DND-41 (cell line): ENCODE measurements at regions not wholly inside any gene's neighbourhood (a gene's known extent, or its start where the extent isn't known, plus 50 kb on each side); places are given as distances from the start of the nearest gene placed in this dataset.
A peak's percentile ranks its signal among the peaks of the same experiment; 100 is the strongest.

Experiments used
- ATAC-seq: fragments of 200-7000 bp; cut with Tn5 transposase; 3 replicates; pipeline ENCODE4 v1.9.1; 2021; ENCODE audit warnings: low read depth; ENCODE audit not compliant: insufficient read depth
- DNase-seq: peaks from one replicate; pipeline ENCODE4 v3.0.0-alpha.2; 2020
- H2AFZ ChIP-seq: 2 replicates; pipeline ENCODE4 v1.6.0; 2012; ENCODE audit warnings: low read depth, low read length
- H3K27ac ChIP-seq: 2 replicates; pipeline ENCODE4 v1.5.1; 2012; ENCODE audit warnings: low read length, inconsistent platforms
- H3K27me3 ChIP-seq: fragments of 200-600 bp; sonication (generic); 2 replicates; pipeline ENCODE4 v1.6.0; 2012; ENCODE audit warnings: low read length, mild to moderate bottlenecking, inconsistent platforms; ENCODE audit not compliant: insufficient read depth, poor library complexity
- H3K36me3 ChIP-seq: 2 replicates; pipeline ENCODE4 v1.5.1; 2012; ENCODE audit warnings: low read length, inconsistent platforms; ENCODE audit not compliant: insufficient read depth
- H3K4me1 ChIP-seq: 2 replicates; pipeline ENCODE4 v1.5.1; 2012; ENCODE audit warnings: mild to moderate bottlenecking, low read length; ENCODE audit not compliant: insufficient read depth
- H3K4me2 ChIP-seq: 2 replicates; pipeline ENCODE4 v1.6.0; 2012; ENCODE audit warnings: mild to moderate bottlenecking, moderate library complexity, low read length, inconsistent platforms; ENCODE audit not compliant: insufficient read depth
- H3K4me3 ChIP-seq, 2 experiments: fragments of 200-600 bp in 1 of 2; shearing (Covaris generic) in 1 of 2; 2 replicates each; pipeline ENCODE4 v1.5.1; 2012 to 2016; ENCODE audit warnings: inconsistent platforms in 2 of 2, low read length in 2 of 2, mild to moderate bottlenecking in 2 of 2, low read depth in 1 of 2, moderate library complexity in 1 of 2
- H3K79me2 ChIP-seq: 2 replicates; pipeline ENCODE4 v1.6.0; 2012; ENCODE audit warnings: low read length, inconsistent platforms; ENCODE audit not compliant: insufficient read depth
- H3K9ac ChIP-seq: 2 replicates; pipeline ENCODE4 v1.6.0; 2012; ENCODE audit warnings: low read depth, mild to moderate bottlenecking, inconsistent platforms, low read length, moderate library complexity
- H3K9me3 ChIP-seq: 2 replicates; pipeline ENCODE4 v1.5.1; 2012; ENCODE audit warnings: low read length, moderate library complexity, mild to moderate bottlenecking, inconsistent platforms; ENCODE audit not compliant: insufficient read depth, severe bottlenecking
- H4K20me1 ChIP-seq: 2 replicates; pipeline ENCODE4 v1.6.0; 2012; ENCODE audit warnings: low read length; ENCODE audit not compliant: insufficient read depth
- EZH2 ChIP-seq: IDR thresholded peaks from 3 replicates; pipeline ENCODE4 v1.6.1; 2012; ENCODE audit warnings: borderline replicate concordance, low read depth, mild to moderate bottlenecking, moderate library complexity, low read length, inconsistent platforms; ENCODE audit not compliant: severe bottlenecking
- TF ChIP-seq, protein P1 (sequence below): IDR thresholded peaks from 2 replicates; pipeline ENCODE4 v1.5.1; 2012; ENCODE audit warnings: borderline replicate concordance, low read length, moderate library complexity, mild to moderate bottlenecking; ENCODE audit not compliant: poor library complexity, severe bottlenecking; ENCODE audit errors: extremely low read depth

GRCh38 chr13:42373048-42373812 lies 101.3 kb downstream of the AKAP11 start:
- no peak for TF ChIP-seq EZH2
- TF ChIP-seq, protein P1, sequence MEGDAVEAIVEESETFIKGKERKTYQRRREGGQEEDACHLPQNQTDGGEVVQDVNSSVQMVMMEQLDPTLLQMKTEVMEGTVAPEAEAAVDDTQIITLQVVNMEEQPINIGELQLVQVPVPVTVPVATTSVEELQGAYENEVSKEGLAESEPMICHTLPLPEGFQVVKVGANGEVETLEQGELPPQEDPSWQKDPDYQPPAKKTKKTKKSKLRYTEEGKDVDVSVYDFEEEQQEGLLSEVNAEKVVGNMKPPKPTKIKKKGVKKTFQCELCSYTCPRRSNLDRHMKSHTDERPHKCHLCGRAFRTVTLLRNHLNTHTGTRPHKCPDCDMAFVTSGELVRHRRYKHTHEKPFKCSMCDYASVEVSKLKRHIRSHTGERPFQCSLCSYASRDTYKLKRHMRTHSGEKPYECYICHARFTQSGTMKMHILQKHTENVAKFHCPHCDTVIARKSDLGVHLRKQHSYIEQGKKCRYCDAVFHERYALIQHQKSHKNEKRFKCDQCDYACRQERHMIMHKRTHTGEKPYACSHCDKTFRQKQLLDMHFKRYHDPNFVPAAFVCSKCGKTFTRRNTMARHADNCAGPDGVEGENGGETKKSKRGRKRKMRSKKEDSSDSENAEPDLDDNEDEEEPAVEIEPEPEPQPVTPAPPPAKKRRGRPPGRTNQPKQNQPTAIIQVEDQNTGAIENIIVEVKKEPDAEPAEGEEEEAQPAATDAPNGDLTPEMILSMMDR, result no peak
- H3K36me3 ChIP-seq, result no peaks in the 10 kb centered on the region
- H2AFZ ChIP-seq, result no peak overlapping the region
- no peaks in the 10 kb centered on the region for H3K9me3 ChIP-seq
- no peak for ATAC-seq
- H3K4me2 ChIP-seq, result no peak overlapping the region
- H4K20me1 ChIP-seq, result no peaks in the 10 kb centered on the region
- no peak overlapping the region for H3K4me3 ChIP-seq
- peaks cover 21% of the 10 kb centered on the region for H3K4me1 ChIP-seq
- DNase-seq, result no peak
- H3K9ac ChIP-seq, result no peak overlapping the region
- H3K79me2 ChIP-seq, result no peaks in the 10 kb centered on the region
- H3K27ac ChIP-seq, result no peak overlapping the region
- no peaks in the 10 kb centered on the region for H3K27me3 ChIP-seq

GRCh38 chr13:42375663-42376062 lies 103.7 kb downstream of the AKAP11 start:
- H3K4me3 ChIP-seq, result no peak overlapping the region
- DNase-seq (no peak), ATAC-seq (peak; percentile 52; the same call in 1 of the 3 replicates)
- H2AFZ ChIP-seq, result no peak overlapping the region
- H3K79me2 ChIP-seq, result no peaks in the 10 kb centered on the region
- no peak overlapping the region for H3K27ac ChIP-seq
- H3K36me3 ChIP-seq, result no peaks in the 10 kb centered on the region
- H3K27me3 ChIP-seq, result no peaks in the 10 kb centered on the region
- no peaks in the 10 kb centered on the region for H4K20me1 ChIP-seq
- H3K9me3 ChIP-seq, result no peaks in the 10 kb centered on the region
- peaks cover 30% of the 10 kb centered on the region for H3K4me1 ChIP-seq
- no peak for TF ChIP-seq EZH2
- TF ChIP-seq, protein P1, result no peak
- H3K4me2 ChIP-seq, result no peak overlapping the region
- H3K9ac ChIP-seq, result no peak overlapping the region

DNA sequence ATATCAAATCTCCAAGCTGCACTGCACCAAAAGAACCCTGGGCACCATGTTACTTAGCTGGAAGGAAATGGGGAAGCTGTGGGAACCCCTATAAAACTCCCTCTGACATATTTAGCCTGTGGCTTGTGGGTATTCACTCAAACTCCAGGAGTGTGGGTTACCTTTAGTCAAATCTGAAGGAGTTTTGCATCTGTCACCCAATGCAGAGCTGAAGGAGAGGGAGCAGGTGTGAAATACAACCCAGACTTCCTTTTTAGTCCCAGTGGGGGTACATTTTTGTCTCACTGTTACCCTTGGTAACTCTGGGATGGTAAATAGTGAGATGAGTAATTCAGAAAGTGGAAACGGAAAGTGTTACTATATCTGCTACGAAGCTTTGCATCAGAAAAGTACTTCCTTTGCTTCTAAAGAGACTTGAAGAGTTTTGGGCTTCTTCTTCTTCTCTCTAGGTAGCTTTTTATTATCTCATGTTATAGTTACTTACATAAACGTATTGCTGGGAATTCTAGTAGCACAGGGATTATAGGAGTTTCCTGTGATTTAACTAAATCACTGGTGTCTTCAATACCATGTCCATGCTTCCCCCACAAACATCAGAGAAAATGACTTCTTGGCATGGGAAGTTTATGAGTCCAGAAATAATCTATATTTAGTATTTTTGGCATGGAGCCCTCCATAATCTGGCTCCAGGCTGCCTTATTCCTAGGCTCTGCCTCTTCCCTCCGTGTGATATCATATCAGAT lies 105.9 kb downstream of the AKAP11 start:
- Histone ChIP-seq H3K9ac (no peak overlapping the region), H4K20me1 (no peaks in the 10 kb centered on the region), H3K79me2 (no peaks in the 10 kb centered on the region), H3K4me1 (peaks cover 22% of the 10 kb centered on the region), H3K9me3 (no peaks in the 10 kb centered on the region), H3K4me3 (no peak overlapping the region), H3K27ac (peak overlapping the region; percentile 58), H3K36me3 (no peaks in the 10 kb centered on the region), H3K4me2 (no peak overlapping the region; the same call in 1 of the 2 replicates), H3K27me3 (no peaks in the 10 kb centered on the region), H2AFZ (no peak overlapping the region)
- peak; percentile 41 for DNase-seq
- TF ChIP-seq, protein P1, result no peak
- TF ChIP-seq EZH2, result no peak
- peak; percentile 78 for ATAC-seq
